T-helper 2 cell treated with Interferon-gamma antibody and Interleukin-4, amounts not matched to agents 5 μg/mL and 100 μg/mL, for 36 hours (primary cell): ENCODE measurements at regions not wholly inside any gene's neighbourhood (a gene's known extent, or its start where the extent isn't known, plus 50 kb on each side); places are given as distances from the start of the nearest gene placed in this dataset.

Source experiments
- DNase-seq: peaks from one replicate; pipeline ENCODE4 v3.0.0; 2021; ENCODE audit warnings: low spot score
- H3K27ac Mint-ChIP-seq: one replicate; pipeline ENCODE4 v1.8.0; 2021; ENCODE audit warnings: mild to moderate bottlenecking, mixed read lengths
- H3K27me3 Mint-ChIP-seq: one replicate; pipeline ENCODE4 v1.8.0; 2021; ENCODE audit warnings: low read depth, mixed read lengths
- H3K36me3 Mint-ChIP-seq: one replicate; pipeline ENCODE4 v1.8.0; 2021; ENCODE audit warnings: low read depth, mixed read lengths
- H3K4me1 Mint-ChIP-seq: one replicate; pipeline ENCODE4 v1.8.0; 2021; ENCODE audit warnings: low read depth, mixed read lengths
- H3K4me3 Mint-ChIP-seq: one replicate; pipeline ENCODE4 v1.8.0; 2022; ENCODE audit warnings: mild to moderate bottlenecking, moderate library complexity, mixed read lengths
- H3K9me3 Mint-ChIP-seq: one replicate; pipeline ENCODE4 v1.8.0; 2021; ENCODE audit warnings: mixed read lengths

- Mint-ChIP-seq H3K4me1 (no peaks in the 10 kb centered on the region), H3K9me3 (no peaks in the 10 kb centered on the region), H3K27me3 (peaks cover 45% of the 10 kb centered on the region), H3K36me3 (no peaks in the 10 kb centered on the region), H3K4me3 (no peak overlapping the region), H3K27ac (no peak overlapping the region)
- DNase-seq: no peak
Observed at GRCh38 chr3:184506561-184506991, 55.0 kb upstream of the EPHB3 start.

GRCh38 chr3:184508938-184509337, 52.6 kb upstream of the EPHB3 start:
- H3K36me3 Mint-ChIP-seq: no peaks in the 10 kb centered on the region
- H3K9me3 Mint-ChIP-seq: no peaks in the 10 kb centered on the region
- H3K4me1 Mint-ChIP-seq: peaks cover 5% of the 10 kb centered on the region
- peaks cover 55% of the 10 kb centered on the region for H3K27me3 Mint-ChIP-seq
- H3K27ac Mint-ChIP-seq: no peak overlapping the region
- H3K4me3 Mint-ChIP-seq: no peak overlapping the region
- DNase-seq: no peak

- Mint-ChIP-seq H3K27ac (no peak overlapping the region), H3K27me3 (peaks cover 62% of the 10 kb centered on the region), H3K4me1 (peaks cover 9% of the 10 kb centered on the region), H3K36me3 (no peaks in the 10 kb centered on the region), H3K4me3 (no peak overlapping the region), H3K9me3 (no peaks in the 10 kb centered on the region)
- no peak for DNase-seq
Observed at GRCh38 chr3:184511741-184512140, 49.8 kb upstream of the EPHB3 start.
